ENCODE measurements at regions not wholly inside any gene's neighbourhood (a gene's known extent, or its start where the extent isn't known, plus 50 kb on each side); places are given as distances from the start of the nearest gene placed in this dataset.
"Not testable (repeated sequence)": the region's sequence is repeated elsewhere in the genome, so short reads cannot be mapped to it uniquely, and the experiment has no call there.

DNA sequence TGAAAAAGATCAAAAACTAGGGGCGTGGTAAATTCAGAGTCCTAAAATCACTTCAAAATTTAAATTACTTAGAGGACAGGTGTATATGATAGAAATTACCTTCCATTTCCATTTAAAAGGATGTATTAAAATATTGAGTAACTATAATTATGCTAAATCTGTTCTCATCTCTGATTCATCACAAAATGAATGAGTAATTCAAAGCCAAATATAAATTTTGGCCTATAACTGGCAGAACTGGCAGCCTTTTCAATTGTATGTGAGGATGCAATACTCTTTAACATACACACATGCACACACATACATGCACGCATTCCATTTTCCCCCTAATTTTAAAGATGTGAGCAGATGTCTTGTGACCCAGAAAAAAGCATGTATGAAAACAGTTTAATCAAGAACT lies 194.6 kb downstream of the EPM2A start:
- no peak for DNase-seq (ENCODE audit: low read depth in 2 of 2)

DNA sequence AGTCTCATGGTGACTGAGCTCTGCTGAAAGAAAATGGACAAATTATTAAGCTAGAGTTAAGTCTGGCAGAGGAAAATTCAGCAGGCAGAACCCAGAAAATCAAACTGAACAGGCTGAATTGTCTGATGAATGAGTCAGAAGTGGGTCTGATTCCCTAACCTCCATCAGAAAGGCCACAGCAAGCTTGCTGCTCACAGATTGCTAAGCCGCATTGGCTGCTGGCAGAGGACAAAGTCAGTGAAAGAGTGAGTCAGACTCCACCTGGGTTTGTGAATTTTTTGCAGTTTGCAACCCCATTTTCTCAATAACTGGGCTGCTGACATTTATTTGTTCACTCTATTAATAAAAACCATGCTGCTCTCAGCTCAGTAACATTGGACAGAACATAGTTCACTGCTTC lies 191.3 kb downstream of the EPM2A start:
- DNase-seq (ENCODE audit: low read depth in 2 of 2), result no peak

DNA sequence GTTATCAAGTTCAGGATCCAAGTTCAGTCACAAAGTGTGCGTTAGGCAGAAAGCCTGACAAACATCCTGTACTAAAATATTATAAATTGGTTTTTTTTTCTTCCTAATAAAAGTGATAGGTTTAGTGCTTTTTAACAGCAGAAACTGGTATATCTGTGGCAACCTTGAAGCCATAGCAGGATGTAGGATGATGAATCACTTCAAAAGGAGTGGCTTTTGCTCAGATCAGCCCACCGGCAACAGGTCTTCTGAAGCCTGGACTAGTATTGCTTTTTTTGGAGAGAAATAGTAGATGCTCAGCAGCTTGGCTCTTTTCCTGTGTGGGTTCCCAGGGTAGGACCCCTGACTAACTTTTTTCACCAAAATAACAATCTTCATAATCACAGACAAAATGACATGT lies 190.8 kb downstream of the EPM2A start:
- DNase-seq (ENCODE audit: low read depth in 2 of 2), result no peak

DNA sequence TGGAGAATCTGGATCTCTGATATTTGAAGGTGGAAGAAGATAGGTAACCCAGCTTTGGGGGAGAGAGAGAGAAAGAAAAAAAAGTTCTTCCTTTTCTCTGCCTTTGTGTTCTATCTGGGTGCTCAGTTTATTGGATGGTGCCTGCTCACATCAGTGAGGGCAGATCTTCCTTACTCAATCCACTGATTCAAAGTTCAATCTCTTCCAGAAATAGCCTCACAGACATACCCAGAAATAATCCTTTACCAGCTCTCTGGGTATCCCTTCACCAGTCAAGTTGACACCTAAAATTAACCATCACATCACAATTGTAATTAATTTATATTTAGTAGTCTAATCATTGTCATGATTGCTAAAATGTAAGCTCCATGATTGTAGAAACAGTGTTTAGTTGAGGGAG lies 189.1 kb downstream of the EPM2A start:
- no peak for DNase-seq (ENCODE audit: low read depth in 2 of 2)

DNA sequence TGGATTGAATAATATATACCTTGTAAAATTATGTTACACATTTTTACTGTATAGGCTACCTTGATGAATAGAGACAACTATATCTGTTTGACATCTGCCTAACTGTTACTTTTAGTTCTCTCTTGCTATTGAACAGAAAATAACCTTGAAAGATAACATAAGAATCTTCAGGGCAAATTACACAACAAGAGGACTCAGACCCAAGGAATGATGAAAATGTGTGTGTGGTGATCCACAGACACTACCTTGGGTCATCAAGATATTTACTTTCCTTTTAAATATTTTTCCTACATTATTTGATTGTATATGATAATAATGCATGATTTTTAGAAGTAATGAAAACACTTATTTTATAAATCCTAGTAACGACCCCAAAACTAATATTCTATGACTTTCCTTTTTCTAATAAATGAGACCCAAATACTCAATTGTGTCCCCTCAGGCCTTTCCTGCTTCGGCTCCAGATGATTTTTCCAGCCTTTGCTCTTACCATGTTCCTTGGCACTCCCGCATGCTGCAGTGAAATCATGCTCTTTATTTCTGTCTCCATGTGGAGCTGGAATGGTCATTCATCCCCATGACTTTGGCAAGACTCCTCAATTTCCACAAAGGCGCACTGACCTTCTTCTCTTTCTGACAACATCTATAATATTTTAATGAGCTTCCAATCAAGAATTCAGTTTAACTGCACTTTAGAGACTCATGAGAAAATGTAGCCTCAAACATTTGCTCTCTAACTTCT lies 187.6 kb downstream of the EPM2A start:
- DNase-seq (ENCODE audit: low read depth in 2 of 2), result no peak

DNA sequence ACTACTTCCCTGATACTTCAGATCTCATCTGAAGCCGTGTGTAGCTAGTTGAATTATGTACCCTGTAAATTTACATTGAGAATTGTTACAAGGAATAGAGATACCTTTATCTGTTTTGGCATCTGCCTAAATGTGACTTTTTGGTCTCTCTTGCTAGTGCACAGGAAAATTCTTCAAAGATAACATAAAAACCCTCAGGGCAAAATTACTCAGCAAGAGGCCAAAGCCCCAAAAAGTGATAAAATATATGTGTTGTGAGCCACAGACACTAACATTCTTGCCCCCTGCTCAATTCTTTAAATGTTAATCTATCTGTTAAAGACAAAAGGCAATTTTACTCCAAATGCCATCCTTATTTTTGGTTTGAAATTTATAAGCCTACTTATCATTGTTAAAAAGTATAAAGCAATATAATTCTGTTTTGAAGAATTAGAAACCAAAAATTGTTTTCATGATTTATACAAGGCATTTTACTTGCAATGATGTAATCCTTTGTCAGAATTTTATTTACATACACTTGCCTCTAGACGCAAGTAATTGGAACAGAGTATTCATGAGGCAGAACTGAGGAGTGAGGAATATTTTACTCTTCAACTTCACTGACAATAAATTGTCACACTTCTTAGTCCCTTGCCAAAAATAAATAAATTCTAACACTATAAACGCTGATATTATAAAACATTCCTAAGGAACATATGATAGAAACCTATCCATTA lies 186.2 kb downstream of the EPM2A start:
- no peak for DNase-seq (ENCODE audit: low read depth in 2 of 2)

DNA sequence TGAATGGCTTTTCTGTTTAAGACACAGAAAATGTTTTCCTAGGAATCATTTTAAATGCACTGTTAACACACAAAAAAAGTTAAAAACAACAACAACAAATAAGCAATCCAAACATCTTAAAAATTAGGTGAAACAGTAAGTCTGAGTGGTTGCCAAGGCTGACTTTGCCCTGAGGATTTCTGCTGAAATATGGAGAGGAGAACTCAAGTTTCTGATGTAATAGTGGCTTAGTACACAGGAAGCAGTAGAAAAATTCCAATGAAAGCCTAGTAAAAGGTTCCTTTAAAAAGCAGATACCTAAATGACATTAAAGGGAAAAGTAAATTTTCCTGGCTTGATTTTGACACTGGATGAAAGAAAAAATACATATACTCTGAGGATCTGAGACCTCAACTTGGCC lies 184.2 kb downstream of the EPM2A start:
- no peak for DNase-seq (ENCODE audit: low read depth in 2 of 2)

DNA sequence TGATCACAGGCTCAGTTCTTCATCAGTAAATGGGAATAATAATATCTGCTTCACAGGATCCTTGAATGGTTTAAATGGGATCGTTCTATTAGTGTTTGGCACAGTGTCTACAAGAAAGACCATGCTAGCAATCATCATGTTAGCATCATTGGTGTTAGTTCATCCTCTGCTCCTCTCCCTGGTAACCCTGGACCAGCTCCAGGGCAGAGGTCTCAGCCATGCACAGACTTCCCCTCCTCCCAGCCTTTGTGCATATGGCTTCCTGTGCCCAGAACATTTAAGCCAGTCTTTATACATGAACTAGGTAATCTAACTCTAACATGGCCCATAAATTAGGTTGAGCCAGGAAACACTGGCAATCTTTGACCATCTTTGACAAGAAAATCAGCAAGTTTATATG lies 180.2 kb downstream of the EPM2A start:
- DNase-seq (ENCODE audit: low read depth in 2 of 2), result no peak

DNA sequence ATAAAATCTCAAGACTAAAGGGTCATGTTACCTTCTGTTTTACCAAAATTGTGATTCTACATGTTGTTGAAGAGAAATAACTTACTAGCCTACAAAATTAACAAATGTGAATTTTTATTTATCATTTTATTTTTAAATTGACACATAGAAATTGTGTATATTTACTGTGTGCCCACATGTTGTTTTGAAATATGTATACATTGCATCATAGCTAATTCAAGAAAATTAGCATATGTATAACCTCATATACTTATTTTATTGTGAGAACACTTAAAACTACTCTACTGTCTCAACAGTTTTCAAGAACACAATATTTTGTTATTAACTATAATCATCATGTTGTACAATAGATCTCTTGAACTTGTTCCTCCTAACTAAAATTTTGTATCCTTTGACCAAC lies 177.8 kb downstream of the EPM2A start:
- DNase-seq (ENCODE audit: low read depth in 2 of 2), result no peak

DNA sequence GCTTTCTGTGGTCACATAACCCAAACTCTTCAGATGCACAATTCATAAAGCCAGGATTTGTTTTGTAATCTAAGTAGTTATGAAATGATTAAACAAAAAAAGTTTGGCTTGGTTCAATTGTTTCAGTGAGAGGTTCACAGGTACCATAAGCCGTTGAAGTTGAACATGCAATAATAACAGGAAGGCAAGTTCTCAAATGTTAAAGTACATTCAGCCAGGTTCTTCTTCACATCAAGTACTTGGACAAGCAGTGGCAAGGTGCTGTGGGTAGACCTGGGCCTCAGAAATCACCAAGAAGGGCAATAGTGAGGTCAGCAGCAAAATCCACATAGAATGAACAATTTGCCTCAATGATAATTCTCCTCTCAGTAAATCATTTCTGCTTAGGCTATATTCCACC lies 175.5 kb downstream of the EPM2A start:
- no peak for DNase-seq (ENCODE audit: low read depth in 2 of 2)

DNA sequence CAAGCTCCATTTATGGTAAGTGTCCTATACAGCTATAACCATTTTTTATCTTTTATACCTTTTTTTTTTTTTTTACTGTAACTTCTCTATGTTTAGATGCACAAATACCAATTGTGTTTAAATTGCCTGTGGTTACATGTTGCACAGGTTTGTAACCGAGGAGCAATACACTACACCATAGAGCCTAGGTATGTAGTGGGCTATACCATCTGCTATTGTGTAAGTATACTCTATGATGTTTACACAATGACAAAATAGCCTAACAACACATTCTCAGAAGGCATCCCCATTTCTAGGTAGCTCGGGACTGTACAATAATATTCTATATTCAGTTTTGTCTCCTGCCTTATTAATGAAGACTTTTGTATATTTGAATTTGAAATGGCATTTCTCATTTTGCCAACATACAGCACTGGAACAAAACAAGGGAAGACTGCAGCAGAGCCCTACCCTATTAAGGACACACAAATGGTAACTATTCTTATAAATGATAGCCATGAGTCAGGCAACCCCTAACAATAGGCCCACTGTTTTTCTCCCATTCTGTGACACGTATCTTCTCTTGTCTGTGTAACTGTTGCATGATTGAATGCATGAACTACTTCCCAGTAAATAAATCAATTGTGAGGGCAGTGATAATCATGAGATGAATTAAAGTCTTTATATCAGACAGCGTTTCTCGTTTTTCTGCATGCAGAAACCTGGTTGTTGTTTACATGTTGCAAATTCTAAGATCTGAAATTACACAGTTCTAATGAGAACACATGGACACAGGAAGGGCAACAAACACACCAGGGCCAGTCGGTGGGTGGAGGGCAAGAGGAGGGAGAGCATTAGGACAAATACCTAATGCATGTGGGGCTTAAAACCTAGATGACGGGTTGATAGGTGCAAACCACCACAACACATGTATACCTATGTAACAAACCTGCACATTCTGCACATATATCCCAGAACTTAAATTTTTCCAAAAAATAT lies 173.9 kb downstream of the EPM2A start:
- no peak for DNase-seq (ENCODE audit: low read depth in 2 of 2)

DNA sequence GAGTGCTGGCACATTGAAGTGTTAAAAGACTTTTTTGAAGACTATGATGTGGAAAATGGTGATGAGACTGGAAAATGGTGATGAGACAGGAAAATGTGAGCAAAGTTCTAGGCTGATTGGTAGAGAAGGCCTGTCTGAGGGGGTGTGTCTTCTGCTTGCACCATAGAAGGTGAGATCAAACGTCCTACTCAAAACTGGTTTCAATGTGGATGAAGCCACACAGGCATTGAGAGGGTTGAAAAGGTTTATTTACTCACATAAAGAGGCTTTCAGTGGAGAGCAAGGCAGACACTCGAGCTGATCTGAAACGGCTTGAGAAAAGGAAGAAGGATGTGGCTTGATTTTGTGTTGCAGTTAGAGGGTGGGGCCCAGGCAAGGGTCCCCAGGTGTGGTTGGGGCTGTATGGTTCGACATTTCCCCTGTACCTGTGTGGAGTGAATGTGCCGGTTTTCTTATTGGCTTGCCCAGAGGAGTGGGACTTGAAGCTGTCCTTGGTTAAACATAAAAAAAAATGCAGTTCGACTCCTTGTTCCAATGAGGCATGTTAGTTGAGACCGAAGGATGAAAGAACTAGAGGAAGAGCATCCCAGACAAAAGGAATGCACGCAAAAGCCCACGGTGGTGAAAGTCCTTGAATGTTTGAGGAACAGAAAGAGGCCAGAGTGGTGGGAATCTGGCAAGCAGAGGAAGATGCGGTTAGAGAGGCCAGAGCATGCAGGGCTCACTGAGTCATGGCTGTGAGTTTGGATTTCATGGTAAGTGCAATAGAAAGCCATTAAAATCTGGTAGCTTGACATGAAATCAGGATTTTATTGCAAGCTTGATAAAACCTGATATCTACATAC lies 172.3 kb downstream of the EPM2A start:
- no peak for DNase-seq (ENCODE audit: low read depth in 2 of 2)

DNA sequence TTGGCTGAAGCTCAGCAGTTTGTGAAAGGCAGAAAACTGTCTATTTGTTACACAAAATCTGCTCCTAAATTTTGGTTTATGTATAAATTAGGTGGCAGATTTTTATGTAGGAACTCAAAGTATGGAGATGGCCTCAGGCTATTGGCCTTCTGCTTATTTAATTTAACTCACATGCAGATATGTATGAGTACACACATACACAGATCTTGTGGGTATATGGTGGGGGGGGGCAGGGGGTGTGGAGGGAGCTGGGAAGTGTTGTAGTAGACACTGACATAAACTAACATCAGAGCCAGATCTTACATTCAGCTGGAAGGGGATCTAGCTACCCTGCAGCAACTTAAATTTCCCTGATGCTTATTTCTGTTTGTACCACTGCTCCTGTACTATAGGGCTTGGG lies 170.8 kb downstream of the EPM2A start:
- no peak for DNase-seq (ENCODE audit: low read depth in 2 of 2)

DNA sequence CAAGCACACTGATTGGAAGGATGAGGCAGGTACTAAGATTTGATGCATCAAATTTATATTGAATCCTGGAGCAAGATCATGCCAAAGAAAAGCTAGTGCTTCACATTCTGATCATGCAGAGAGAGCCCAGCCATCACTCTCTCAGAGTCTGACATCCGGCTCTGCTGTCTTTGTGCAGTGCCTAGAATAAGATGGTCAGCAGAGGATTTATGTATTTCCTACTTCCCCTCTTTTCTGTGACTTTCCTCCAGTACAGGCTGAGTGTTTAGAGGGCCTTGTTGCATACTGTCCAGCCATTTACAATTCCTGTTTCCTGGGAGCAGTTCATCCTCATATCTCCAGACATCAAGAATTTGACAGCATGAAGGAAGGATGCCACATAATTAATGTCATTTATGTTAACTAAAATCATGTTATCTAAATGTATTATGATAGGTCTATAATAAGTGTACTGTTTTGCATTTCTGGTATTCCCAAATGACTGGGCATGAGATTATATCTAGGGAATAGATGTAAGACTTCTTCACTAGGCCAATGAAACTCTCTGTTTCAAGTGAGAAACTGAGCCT lies 167.6 kb downstream of the EPM2A start:
- DNase-seq (ENCODE audit: low read depth in 2 of 2), result no peak

DNA sequence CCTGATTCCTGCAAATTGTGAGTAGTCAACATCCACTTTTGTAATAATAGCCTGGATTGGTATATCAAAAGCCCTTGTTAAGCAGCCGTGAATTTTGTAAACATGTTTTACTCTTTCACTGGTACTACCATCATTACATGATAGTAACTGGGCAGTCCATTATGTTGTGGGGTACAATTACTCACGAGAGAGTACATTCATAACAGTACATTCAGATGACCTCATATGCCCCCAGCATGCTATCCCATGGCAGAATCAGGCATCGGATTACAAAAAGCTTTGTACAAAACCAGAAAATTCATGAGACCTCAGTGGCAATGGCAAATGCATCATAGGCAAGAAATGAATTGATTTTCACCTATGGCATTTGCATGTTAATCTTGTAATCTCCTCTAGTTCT lies 166.2 kb downstream of the EPM2A start:
- DNase-seq (ENCODE audit: low read depth in 2 of 2), result no peak

DNA sequence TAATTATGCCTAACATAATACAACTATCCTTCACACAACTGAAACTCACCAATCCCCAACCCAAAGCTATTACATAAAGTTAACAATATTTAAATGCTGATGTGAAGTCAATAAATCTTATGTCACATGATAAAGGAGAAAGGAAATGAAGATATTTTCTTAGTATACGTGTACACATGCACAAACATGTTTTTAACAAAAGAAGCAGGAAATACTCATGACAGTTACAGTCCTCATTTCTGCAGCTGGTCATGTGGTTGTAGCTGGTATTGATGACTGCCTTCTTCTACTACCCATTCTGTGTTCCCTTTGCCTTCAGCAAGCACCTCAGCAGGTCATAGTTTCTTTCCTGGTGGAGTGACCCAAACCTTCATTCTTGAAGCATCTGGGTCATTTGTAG lies 165.0 kb downstream of the EPM2A start:
- DNase-seq (ENCODE audit: low read depth in 2 of 2), result not testable (repeated sequence)

DNA sequence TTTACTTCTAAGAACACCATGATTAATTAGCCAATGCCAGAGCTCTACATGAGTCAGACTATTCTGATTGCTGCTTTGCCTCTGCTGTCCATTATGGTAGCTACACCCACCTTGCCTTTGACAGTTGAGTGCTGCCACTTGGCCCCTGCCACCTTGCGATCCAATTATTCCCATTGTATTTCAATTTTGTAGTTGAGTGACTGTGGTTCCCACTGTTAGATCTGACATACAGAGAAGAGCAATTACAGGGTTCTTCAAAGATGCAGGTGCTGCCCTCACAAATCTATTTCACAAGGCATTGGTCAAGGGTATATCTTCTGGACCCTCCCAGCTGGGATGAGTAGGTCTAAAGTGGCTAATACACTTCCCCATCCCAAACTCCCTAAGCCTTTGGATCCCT lies 161.1 kb downstream of the EPM2A start:
- not testable (repeated sequence) for DNase-seq (ENCODE audit: low read depth in 2 of 2)
